ENCODE measurements at regions not wholly inside any gene's neighbourhood (a gene's known extent, or its start where the extent isn't known, plus 50 kb on each side); places are given as distances from the start of the nearest gene placed in this dataset.

DNA sequence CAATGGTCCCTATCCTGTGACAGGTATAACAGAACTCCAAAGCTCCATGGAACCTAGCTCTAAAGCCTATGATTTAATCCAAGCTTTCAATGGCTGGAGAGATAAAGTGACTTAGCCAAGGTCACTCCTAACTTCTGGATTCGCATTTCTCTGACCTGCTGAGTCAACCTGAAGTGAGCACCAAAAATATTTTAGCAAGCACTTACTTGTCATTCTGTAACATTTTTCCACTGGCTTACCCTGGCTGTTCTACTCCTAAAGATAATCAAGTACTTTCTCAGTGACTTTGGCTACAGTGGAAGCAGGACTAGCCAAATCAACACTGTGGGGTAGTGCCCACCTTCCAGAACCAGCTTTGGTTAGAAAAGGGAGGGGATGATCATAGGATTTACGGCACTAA is 188.3 kb downstream of the OGFRL1 start:
- in situ Hi-C loops (cut with MboI; ENCODE audit: low sequenced_read_pairs in 4 of 4), result no loop called here
- H3K4me1 ChIP-seq, result peaks cover 0 to 22% of the 10 kb centered on the region in 2 donors

GRCh38 chr6:71478834-71479541 is 190.4 kb downstream of the OGFRL1 start:
- intact Hi-C loops (cut with DNase I; ENCODE audit: low total_unique reads), result no loop called here
- peak; percentile 54 to 70 for ATAC-seq
- peaks cover 0 to 22% of the 10 kb centered on the region in 2 donors for H3K4me1 ChIP-seq

More for the DNA sequence above, 188.3 kb downstream of the OGFRL1 start:
- TF ChIP-seq POLR2A (IDR thresholded peaks at IDR 0.05) (no peak), CTCF (IDR thresholded peaks at IDR 0.05 in 4 of 5, conservative IDR thresholded peaks at IDR 0.05 in 1 of 5) (no peak)
- intact Hi-C loops (cut with DNase I; ENCODE audit: low total_unique reads), result no loop called here
- Histone ChIP-seq H3K36me3 (no peaks in the 10 kb centered on the region), H3K27me3 (no peaks in the 10 kb centered on the region), H3K4me3 (no peak overlapping the region), H3K9me3 (no peaks in the 10 kb centered on the region), H3K27ac (no peak overlapping the region)
- no peak for DNase-seq
- ATAC-seq, result no peak

DNA sequence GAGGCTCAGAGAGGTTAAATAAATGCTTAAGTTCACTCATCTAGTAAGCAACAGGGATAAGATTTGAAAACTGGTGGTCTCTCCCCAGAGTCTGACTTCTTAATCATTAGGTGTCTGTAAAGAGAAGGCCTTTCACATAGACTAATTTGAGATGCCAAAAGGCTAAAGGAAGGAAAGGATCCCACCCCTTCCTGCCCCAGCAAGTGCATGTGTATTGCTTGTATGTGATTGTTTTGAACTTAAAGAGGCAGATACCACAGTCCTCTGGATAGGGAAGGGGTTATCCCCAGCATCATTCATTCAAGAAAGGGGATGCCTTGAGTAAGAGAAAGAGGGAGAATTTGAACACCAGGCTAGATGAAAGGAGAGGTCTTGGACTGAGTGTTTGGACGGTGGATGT is 192.0 kb downstream of the OGFRL1 start:
- intact Hi-C loops (cut with DNase I; ENCODE audit: low total_unique reads), result no loop called here
- ATAC-seq (peak in 1 of 2 donors; percentile 24), DNase-seq (no peak)
- Histone ChIP-seq H3K9me3 (no peaks in the 10 kb centered on the region), H3K4me3 (no peak overlapping the region), H3K36me3 (no peaks in the 10 kb centered on the region), H3K27me3 (no peaks in the 10 kb centered on the region), H3K4me1 (peaks cover 0 to 22% of the 10 kb centered on the region in 2 donors), H3K27ac (peak overlapping the region in 3 of 4 donors; percentile 3 to 71 (median 69))
- in situ Hi-C loops (cut with MboI; ENCODE audit: low sequenced_read_pairs in 4 of 4), result no loop called here
- TF ChIP-seq CTCF (IDR thresholded peaks at IDR 0.05 in 4 of 5, conservative IDR thresholded peaks at IDR 0.05 in 1 of 5) (no peak), POLR2A (IDR thresholded peaks at IDR 0.05) (no peak)

More at GRCh38 chr6:71478834-71479541, 190.4 kb downstream of the OGFRL1 start:
- H3K27ac ChIP-seq, result peak overlapping the region; percentile 44 to 71 (median 60)
- TF ChIP-seq CTCF (IDR thresholded peaks at IDR 0.05 in 4 of 5, conservative IDR thresholded peaks at IDR 0.05 in 1 of 5) (no peak), POLR2A (IDR thresholded peaks at IDR 0.05) (no peak)
- in situ Hi-C loops (cut with MboI; ENCODE audit: low sequenced_read_pairs in 4 of 4), result no loop called here
- DNase-seq, result no peak
- H3K27me3 ChIP-seq, result no peaks in the 10 kb centered on the region
- H3K36me3 ChIP-seq, result no peaks in the 10 kb centered on the region
- H3K4me3 ChIP-seq, result no peak overlapping the region
- no peaks in the 10 kb centered on the region for H3K9me3 ChIP-seq

DNA sequence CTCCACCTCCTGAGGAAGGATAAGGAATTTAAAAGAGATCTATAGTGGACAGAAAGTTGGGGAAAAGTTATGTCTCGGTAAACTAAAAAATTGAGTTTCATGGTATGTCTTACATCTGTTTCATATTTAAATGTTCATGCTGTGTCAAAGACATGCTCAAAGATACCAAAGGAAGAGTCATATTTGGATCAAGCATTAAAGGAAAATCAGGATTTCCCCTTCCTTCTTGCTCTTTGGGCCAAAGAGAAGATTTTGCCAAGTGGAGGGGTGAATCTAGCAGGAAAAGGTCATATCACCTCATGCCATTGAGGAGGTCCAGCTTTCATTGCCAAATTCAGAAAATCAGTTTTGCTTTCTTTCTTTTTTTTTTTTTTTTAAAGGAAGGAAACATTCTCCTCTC is 192.4 kb downstream of the OGFRL1 start:
- H3K36me3 ChIP-seq, result no peaks in the 10 kb centered on the region
- intact Hi-C loops (cut with DNase I; ENCODE audit: low total_unique reads), result no loop called here
- in situ Hi-C loops (cut with MboI; ENCODE audit: low sequenced_read_pairs in 4 of 4), result no loop called here

More for the DNA sequence above, 192.4 kb downstream of the OGFRL1 start:
- DNase-seq (no peak), ATAC-seq (no peak)
- Histone ChIP-seq H3K27ac (peak overlapping the region in 3 of 4 donors; percentile 3 to 71 (median 69)), H3K4me1 (peaks cover 0 to 22% of the 10 kb centered on the region in 2 donors), H3K9me3 (no peaks in the 10 kb centered on the region), H3K4me3 (no peak overlapping the region), H3K27me3 (no peaks in the 10 kb centered on the region)
- no peak for TF ChIP-seq POLR2A (IDR thresholded peaks at IDR 0.05)
- no peak for TF ChIP-seq CTCF (IDR thresholded peaks at IDR 0.05 in 4 of 5, conservative IDR thresholded peaks at IDR 0.05 in 1 of 5)
